LNCaP clone FGC (cell line): ENCODE measurements at regions not wholly inside any gene's neighbourhood (a gene's known extent, or its start where the extent isn't known, plus 50 kb on each side); places are given as distances from the start of the nearest gene placed in this dataset.
"Not testable (repeated sequence)": the region's sequence is repeated elsewhere in the genome, so short reads cannot be mapped to it uniquely, and the experiment has no call there.

ENCODE experiments used
- DNase-seq: peaks from one replicate; pipeline ENCODE4 v3.0.0-alpha.2; 2011; ENCODE audit warnings: low read depth
- H3K4me3 ChIP-seq: 2 replicates; pipeline ENCODE4 v1.5.1; 2011; ENCODE audit warnings: mild to moderate bottlenecking, low read depth, low read length, control low read depth
- TF ChIP-seq, protein P1 (sequence below): IDR thresholded peaks from 2 replicates; pipeline ENCODE4 v1.5.1; 2012; ENCODE audit warnings: mild to moderate bottlenecking; ENCODE audit not compliant: control insufficient read depth, insufficient read depth; ENCODE audit errors: extremely low read depth

GRCh38 chr22:17284466-17284865, 65.2 kb upstream of the ADA2 start:
- no peak for DNase-seq
- TF ChIP-seq, protein P1, sequence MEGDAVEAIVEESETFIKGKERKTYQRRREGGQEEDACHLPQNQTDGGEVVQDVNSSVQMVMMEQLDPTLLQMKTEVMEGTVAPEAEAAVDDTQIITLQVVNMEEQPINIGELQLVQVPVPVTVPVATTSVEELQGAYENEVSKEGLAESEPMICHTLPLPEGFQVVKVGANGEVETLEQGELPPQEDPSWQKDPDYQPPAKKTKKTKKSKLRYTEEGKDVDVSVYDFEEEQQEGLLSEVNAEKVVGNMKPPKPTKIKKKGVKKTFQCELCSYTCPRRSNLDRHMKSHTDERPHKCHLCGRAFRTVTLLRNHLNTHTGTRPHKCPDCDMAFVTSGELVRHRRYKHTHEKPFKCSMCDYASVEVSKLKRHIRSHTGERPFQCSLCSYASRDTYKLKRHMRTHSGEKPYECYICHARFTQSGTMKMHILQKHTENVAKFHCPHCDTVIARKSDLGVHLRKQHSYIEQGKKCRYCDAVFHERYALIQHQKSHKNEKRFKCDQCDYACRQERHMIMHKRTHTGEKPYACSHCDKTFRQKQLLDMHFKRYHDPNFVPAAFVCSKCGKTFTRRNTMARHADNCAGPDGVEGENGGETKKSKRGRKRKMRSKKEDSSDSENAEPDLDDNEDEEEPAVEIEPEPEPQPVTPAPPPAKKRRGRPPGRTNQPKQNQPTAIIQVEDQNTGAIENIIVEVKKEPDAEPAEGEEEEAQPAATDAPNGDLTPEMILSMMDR: no peak
- H3K4me3 ChIP-seq: no peak overlapping the region

DNA sequence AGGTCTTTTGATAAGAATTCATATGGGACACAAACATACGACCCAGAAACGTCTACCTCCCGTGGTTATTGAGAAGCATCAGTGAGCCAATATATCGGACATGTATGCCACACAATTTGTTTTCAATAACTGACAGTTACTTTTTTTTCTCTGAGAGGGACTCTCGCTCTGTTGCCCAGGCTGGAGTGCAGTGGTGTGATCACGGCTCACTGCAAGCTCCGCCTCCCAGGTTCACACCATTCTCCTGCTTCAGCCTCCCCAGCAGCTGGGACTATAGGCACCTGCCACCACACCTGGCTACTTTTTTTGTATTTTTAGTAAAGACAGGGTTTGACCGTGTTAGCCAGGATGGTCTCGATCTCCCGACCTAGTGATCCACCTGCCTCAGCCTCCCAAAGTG, 64.6 kb upstream of the ADA2 start:
- DNase-seq, H3K4me3 ChIP-seq: not testable (repeated sequence)

- TF ChIP-seq, protein P1: no peak
- H3K4me3 ChIP-seq: no peak overlapping the region
- DNase-seq: no peak
Measured at GRCh38 chr22:17283423-17283822, 64.2 kb upstream of the ADA2 start.

GRCh38 chr22:17281440-17281841, 62.2 kb upstream of the ADA2 start:
- no peak for DNase-seq
- H3K4me3 ChIP-seq: no peak overlapping the region
- TF ChIP-seq, protein P1: no peak

- DNase-seq: no peak
- TF ChIP-seq, protein P1: no peak
- no peak overlapping the region for H3K4me3 ChIP-seq
Measured at GRCh38 chr22:17281026-17281425, 61.8 kb upstream of the ADA2 start.

GRCh38 chr22:17272511-17272991, 53.3 kb upstream of the ADA2 start:
- no peak for DNase-seq
- no peak overlapping the region for H3K4me3 ChIP-seq

GRCh38 chr22:17271711-17272451, 52.6 kb upstream of the ADA2 start:
- H3K4me3 ChIP-seq: no peak overlapping the region
- no peak for DNase-seq
- TF ChIP-seq, protein P1: no peak

More at GRCh38 chr22:17272511-17272991, 53.3 kb upstream of the ADA2 start:
- TF ChIP-seq, protein P1: no peak
